IPS-18c (cell line): ENCODE measurements at regions not wholly inside any gene's neighbourhood (a gene's known extent, or its start where the extent isn't known, plus 50 kb on each side); places are given as distances from the start of the nearest gene placed in this dataset.
"Not testable (repeated sequence)": the region's sequence is repeated elsewhere in the genome, so short reads cannot be mapped to it uniquely, and the experiment has no call there.

Experiments used
- H3K4me3 ChIP-seq: 2 replicates; pipeline ENCODE4 v1.7.0; 2013; ENCODE audit warnings: low read depth, mild to moderate bottlenecking, low read length, moderate library complexity; ENCODE audit not compliant: insufficient read depth
- H3K9me3 ChIP-seq: one replicate; pipeline ENCODE4 v1.6.1; 2013; ENCODE audit warnings: mild to moderate bottlenecking, low read length, moderate library complexity; ENCODE audit not compliant: control insufficient read depth, insufficient read depth

GRCh38 chrX:9279234-9279544 is 185.7 kb upstream of the TBL1X start:
- Histone ChIP-seq H3K4me3 (no peak overlapping the region), H3K9me3 (peaks cover 13% of the 10 kb centered on the region)

- Histone ChIP-seq H3K9me3 (peaks cover 10% of the 10 kb centered on the region), H3K4me3 (peak overlapping the region; percentile 10; the same call in 1 of the 2 replicates)
Measured at GRCh38 chrX:9280831-9281230, 184.0 kb upstream of the TBL1X start.

GRCh38 chrX:9282325-9282724 is 182.5 kb upstream of the TBL1X start:
- Histone ChIP-seq H3K9me3 (peaks cover 15% of the 10 kb centered on the region), H3K4me3 (no peak overlapping the region; the same call in 1 of the 2 replicates)

- Histone ChIP-seq H3K4me3 (no peak overlapping the region), H3K9me3 (peaks cover 11% of the 10 kb centered on the region)
Measured at GRCh38 chrX:9285342-9285771, 179.5 kb upstream of the TBL1X start.

DNA sequence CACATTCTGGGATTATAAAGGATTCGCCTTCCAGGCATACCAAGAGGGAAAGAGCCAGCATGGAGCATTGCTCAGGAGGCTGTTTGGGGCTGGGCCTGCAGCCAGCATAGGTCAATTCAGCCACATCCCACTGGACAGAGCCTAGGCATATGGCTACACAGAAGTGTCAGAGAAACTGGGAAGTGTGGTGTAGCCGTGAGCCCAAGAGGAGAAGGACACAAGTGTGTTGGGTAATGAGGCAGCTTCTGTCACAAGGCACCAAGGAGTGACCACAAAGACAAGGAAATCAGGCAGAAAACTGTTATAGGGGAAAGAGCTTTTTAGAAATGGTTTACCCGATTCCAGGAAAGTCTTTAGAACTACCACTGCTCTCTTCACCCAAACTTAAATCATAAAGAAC is 178.6 kb upstream of the TBL1X start:
- H3K4me3 ChIP-seq = no peak overlapping the region
- H3K9me3 ChIP-seq = peaks cover 14% of the 10 kb centered on the region

DNA sequence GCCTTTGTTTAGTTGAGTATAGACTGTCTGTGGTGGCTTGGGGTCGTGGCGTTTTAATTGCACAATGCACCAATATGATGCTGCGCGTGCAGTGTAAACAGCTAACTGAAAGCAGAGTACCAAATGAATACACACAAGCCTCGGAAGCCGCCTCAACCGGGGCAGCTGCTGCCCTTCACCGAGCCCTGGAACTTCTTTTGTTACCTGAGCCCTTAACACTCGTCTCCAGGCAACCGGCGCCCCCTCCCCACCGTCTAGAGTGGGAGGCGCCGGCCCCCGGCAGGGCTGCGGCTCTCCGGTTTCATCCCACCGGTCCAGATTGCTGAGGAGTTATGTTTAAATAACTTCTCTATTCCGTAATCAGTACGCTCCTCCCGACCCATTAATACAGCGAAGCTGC is 173.2 kb upstream of the TBL1X start:
- no peak overlapping the region; the same call in 1 of the 2 replicates for H3K4me3 ChIP-seq

DNA sequence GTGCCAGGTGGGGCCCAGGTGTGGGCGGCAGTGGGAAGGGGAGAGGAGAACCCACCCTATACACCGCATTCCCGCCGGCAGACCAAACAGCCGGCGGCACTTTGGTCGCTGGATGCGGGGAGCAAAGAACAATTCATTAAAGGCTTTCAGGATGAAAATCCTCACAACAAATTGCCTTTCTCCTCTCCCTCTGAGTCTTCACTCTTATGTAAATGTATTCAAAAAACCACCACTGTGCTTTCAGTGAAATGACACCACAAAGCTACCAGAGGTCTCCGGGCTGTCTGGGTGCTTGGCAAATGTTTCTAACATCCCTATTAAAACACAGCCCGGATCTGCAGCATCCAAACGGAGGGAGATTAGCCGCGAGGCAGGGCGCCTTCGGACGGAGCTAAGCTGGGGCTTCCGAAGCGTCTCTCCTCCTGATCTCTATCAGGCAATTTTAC is 171.8 kb upstream of the TBL1X start:
- Histone ChIP-seq H3K4me3 (no peak overlapping the region), H3K9me3 (peaks cover 9% of the 10 kb centered on the region)

More for the DNA sequence above, 173.2 kb upstream of the TBL1X start:
- peaks cover 9% of the 10 kb centered on the region for H3K9me3 ChIP-seq

DNA sequence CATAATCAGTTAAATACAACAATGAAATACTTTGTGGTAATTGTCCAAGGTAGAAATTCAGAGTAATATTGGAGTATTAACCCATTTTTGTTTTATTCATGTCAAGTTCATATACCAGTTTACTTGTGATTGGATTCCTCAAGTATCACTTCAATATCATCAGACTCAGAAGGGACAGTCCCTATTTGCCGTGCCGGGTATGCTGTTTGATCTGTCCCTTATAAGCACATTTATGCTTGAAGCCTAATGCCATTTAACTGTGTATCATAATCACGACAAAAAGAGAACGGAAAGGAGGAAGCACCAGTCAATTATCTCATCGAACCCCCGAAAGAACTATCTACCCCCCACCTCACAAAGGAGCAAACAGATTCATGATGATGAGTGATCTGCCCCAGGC is 171.0 kb upstream of the TBL1X start:
- Histone ChIP-seq H3K9me3 (peaks cover 9% of the 10 kb centered on the region), H3K4me3 (no peak overlapping the region)

GRCh38 chrX:9295551-9295950 is 169.3 kb upstream of the TBL1X start:
- Histone ChIP-seq H3K9me3 (peaks cover 8% of the 10 kb centered on the region), H3K4me3 (no peak overlapping the region)

DNA sequence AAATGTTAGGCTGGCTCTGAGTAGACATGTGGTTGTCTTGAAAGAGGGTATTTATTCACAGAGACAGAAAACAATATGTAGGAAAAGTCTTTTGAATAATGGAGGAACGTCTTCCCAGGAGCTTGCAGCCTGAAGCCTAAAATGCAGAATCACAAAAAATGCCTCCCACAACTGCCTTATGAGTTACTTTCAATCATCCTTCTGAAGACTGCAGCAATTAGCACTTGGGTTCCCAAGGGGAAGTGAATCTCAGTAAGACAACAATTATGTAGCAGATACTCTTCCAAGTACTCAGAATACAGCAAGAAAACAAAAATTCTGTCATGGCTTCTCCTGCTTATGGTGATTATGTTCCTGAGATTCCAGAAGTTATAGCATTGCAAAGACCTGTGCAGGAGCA is 166.6 kb upstream of the TBL1X start:
- Histone ChIP-seq H3K9me3 (peaks cover 8% of the 10 kb centered on the region), H3K4me3 (no peak overlapping the region)

- H3K4me3 ChIP-seq, H3K9me3 ChIP-seq: not testable (repeated sequence)
Measured at GRCh38 chrX:9299681-9300080, 165.2 kb upstream of the TBL1X start.

GRCh38 chrX:9301836-9302235 is 163.0 kb upstream of the TBL1X start:
- Histone ChIP-seq H3K9me3 (peaks cover 8% of the 10 kb centered on the region), H3K4me3 (no peak overlapping the region)

DNA sequence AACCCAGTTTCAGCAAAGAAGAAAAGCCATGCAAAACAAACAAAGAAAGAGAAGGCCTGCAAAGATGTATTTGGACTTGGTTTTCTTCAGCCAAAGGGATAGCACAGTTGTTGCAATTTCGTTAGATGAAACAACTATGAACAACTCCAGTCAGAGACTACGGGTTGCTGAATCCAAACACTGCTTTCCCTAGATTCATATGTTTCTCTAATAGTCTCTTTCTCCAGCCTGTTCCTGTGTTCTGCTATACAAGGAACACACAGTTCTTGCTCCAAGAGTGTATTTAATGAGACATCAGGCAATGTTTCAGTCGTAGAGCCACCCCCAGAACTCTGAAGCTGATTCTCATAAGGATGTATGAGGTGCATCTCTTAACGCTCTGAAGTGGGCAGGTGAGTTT is 162.5 kb upstream of the TBL1X start:
- Histone ChIP-seq H3K4me3 (no peak overlapping the region), H3K9me3 (peaks cover 8% of the 10 kb centered on the region)

DNA sequence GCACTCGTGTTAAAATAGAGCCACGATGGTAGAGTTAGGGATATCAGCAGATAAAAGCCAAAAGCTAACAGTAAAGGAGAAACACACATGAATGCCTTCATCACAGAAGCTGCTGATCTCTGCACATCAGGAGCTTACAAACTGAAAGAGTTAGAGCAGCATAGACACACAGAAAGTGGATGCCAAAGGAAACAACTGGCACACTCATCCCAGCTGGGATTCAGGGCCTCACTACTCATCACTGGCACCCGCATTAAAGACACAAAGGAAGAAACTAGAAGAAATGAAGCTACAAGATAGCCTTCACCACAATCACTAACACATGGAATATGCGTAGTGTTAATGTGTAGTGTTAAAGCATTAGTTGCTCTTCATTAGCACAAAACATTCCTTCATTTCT is 156.4 kb upstream of the TBL1X start:
- Histone ChIP-seq H3K9me3 (peaks cover 4% of the 10 kb centered on the region), H3K4me3 (no peak overlapping the region)

GRCh38 chrX:9310616-9311015 is 154.2 kb upstream of the TBL1X start:
- no peak overlapping the region for H3K4me3 ChIP-seq
- H3K9me3 ChIP-seq = peaks cover 4% of the 10 kb centered on the region

DNA sequence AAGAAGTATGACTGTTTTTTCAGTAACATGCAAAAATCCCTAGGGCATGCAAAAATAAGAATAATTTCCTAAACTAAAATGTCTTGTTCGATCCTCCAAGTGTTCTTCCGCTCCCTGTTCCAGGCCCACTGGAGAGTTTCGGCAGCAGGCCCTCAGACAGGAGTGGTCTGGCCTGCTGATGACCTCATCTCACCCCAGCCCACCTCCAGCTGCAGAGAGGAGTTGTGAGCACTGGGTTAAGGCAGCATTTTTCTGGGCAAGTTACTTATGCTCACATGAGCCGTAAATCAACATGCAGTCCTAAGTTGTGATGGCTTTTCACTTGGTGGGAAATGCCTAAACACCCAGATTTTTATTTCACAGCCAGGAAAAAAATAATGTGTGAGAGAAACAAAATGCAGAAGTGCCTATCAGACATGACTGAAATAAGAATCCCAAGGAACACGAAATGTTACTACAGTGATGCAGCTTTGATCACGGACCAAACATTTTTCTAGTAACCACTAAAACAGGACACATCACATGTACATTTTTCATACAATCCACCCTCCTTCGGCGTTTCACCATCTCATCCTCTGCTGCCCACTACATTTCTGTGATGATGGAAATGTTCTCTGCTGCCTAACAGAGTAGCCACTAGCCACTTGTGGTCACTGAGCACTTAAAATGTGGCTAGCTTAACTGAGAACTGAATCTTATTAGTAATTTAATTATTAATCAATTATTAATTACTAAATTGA is 153.3 kb upstream of the TBL1X start:
- H3K4me3 ChIP-seq = no peak overlapping the region
- H3K9me3 ChIP-seq = peaks cover 2% of the 10 kb centered on the region

DNA sequence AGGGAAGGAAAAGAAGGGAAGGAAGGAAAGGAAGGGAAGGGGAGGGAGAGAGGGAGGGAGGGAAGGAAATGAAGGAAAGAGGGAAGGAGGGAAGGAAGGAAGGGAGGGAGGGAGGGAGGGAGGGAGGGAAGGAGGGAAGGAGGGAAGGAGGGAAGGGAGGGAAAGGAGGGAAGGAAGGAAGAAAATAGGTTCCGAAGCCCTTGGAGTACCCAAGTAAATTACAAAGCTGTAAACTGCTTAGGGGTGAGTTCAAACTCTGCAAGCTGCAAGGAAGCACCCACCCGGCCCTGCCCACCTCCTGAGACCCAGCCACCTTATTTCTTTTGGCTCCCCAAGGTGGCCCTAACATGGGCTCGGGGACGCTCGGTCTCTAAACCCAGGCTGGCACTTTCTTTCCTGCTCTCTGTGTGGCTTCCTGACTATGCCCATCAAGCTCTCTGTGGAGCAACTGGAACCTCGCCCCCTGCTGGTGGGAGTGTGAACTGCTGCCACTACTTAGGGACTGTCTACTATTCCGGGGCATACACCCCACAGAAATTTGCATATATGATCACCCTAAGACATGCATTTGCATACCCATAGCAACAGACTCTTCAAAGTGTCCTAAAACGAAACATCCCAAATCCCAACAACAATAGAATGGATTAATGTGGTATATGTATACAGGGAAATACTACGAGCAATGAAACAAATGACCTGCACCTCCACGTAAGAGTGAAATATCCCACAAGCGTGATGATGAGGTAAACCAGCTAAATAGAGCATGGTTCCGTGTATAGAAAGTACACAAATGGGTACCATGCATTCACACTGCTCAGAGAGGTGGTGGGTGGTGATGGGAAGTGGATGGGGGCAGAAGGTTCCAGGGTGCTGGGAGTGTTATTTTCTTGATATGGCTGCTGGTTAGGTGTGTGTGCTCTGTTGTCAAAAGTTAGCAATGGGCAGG is 151.7 kb upstream of the TBL1X start:
- H3K9me3 ChIP-seq = peaks cover 2% of the 10 kb centered on the region
- H3K4me3 ChIP-seq = no peak overlapping the region

GRCh38 chrX:9315086-9315485 is 149.8 kb upstream of the TBL1X start:
- peaks cover 2% of the 10 kb centered on the region for H3K9me3 ChIP-seq
- H3K4me3 ChIP-seq = no peak overlapping the region
